Activated naive CD4-positive, alpha-beta T cell treated with anti-CD3 and anti-CD28 coated beads, Interleukin-2, amount 10 ng/mL, durations not matched to agents 7 days and 5 days (primary cell): ENCODE measurements at regions not wholly inside any gene's neighbourhood (a gene's known extent, or its start where the extent isn't known, plus 50 kb on each side); places are given as distances from the start of the nearest gene placed in this dataset.
A peak's percentile ranks its signal among the peaks of the same experiment; 100 is the strongest.

Experiments
- CTCF ChIA-PET: fragments of 350-600 bp; sonication (Branson Sonifier 250); formaldehyde crosslinking; loops from one replicate; lab custom pipeline; 2021; ENCODE audit warnings: antibody characterized with exemption; lab: Charles Lee
- DNase-seq: peaks from one replicate; pipeline ENCODE4 v3.0.0-alpha.2; 2020
- H3K27ac Mint-ChIP-seq: one replicate; pipeline ENCODE4 v1.8.0; 2021; ENCODE audit warnings: mild to moderate bottlenecking, moderate library complexity, mixed read lengths
- H3K27me3 Mint-ChIP-seq: one replicate; pipeline ENCODE4 v1.8.0; 2021; ENCODE audit warnings: mild to moderate bottlenecking, mixed read lengths
- H3K36me3 Mint-ChIP-seq: one replicate; pipeline ENCODE4 v1.8.0; 2021; ENCODE audit warnings: mixed read lengths
- H3K4me1 Mint-ChIP-seq: one replicate; pipeline ENCODE4 v1.8.0; 2021; ENCODE audit warnings: mixed read lengths
- H3K4me3 Mint-ChIP-seq: one replicate; pipeline ENCODE4 v1.8.0; 2021; ENCODE audit warnings: mild to moderate bottlenecking, moderate library complexity, mixed read lengths
- H3K9me3 Mint-ChIP-seq: one replicate; pipeline ENCODE4 v1.8.0; 2021; ENCODE audit warnings: mixed read lengths

GRCh38 chr2:239570216-239570925, 169.6 kb upstream of the HDAC4 start:
- DNase-seq = no peak
- Mint-ChIP-seq H3K4me3 (no peak overlapping the region), H3K4me1 (no peaks in the 10 kb centered on the region), H3K27ac (peak overlapping the region; percentile 24), H3K36me3 (no peaks in the 10 kb centered on the region), H3K27me3 (peaks cover 14% of the 10 kb centered on the region), H3K9me3 (no peaks in the 10 kb centered on the region)
- CTCF ChIA-PET = no interaction called here

GRCh38 chr2:239569401-239570090, 168.7 kb upstream of the HDAC4 start:
- CTCF ChIA-PET = no interaction called here
- DNase-seq = no peak
- Mint-ChIP-seq H3K27me3 (peaks cover 11% of the 10 kb centered on the region), H3K9me3 (no peaks in the 10 kb centered on the region), H3K4me3 (no peak overlapping the region), H3K4me1 (no peaks in the 10 kb centered on the region), H3K36me3 (no peaks in the 10 kb centered on the region), H3K27ac (no peak overlapping the region)

- H3K4me3 Mint-ChIP-seq = no peak overlapping the region
- CTCF ChIA-PET = no interaction called here
- no peaks in the 10 kb centered on the region for H3K36me3 Mint-ChIP-seq
- no peaks in the 10 kb centered on the region for H3K4me1 Mint-ChIP-seq
- H3K27me3 Mint-ChIP-seq = peaks cover 17% of the 10 kb centered on the region
- no peak overlapping the region for H3K27ac Mint-ChIP-seq
- DNase-seq = no peak
- H3K9me3 Mint-ChIP-seq = no peaks in the 10 kb centered on the region
These were observed 167.8 kb upstream of the HDAC4 start for GRCh38 chr2:239568601-239569000.

GRCh38 chr2:239567786-239568185, 167.0 kb upstream of the HDAC4 start:
- H3K27ac Mint-ChIP-seq = no peak overlapping the region
- CTCF ChIA-PET = no interaction called here
- H3K4me3 Mint-ChIP-seq = no peak overlapping the region

GRCh38 chr2:239566995-239567568, 166.3 kb upstream of the HDAC4 start:
- H3K9me3 Mint-ChIP-seq = no peaks in the 10 kb centered on the region
- no peak overlapping the region for H3K4me3 Mint-ChIP-seq
- no peaks in the 10 kb centered on the region for H3K4me1 Mint-ChIP-seq
- CTCF ChIA-PET = interaction anchor here (0.8 kb wide), 1 partner anchor 9 kb away, joined by 3 read pairs; no protein-coding TSS in a partner anchor
- no peak overlapping the region for H3K27ac Mint-ChIP-seq
- H3K27me3 Mint-ChIP-seq = peaks cover 17% of the 10 kb centered on the region
- no peaks in the 10 kb centered on the region for H3K36me3 Mint-ChIP-seq
- no peak for DNase-seq

More at GRCh38 chr2:239567786-239568185, 167.0 kb upstream of the HDAC4 start:
- H3K4me1 Mint-ChIP-seq = no peaks in the 10 kb centered on the region
- no peak for DNase-seq
- no peaks in the 10 kb centered on the region for H3K9me3 Mint-ChIP-seq
- H3K27me3 Mint-ChIP-seq = peaks cover 21% of the 10 kb centered on the region
- H3K36me3 Mint-ChIP-seq = no peaks in the 10 kb centered on the region

- CTCF ChIA-PET = interaction anchor here (0.8 kb wide), 1 partner anchor 9 kb away, joined by 3 read pairs; no protein-coding TSS in a partner anchor
- no peaks in the 10 kb centered on the region for H3K36me3 Mint-ChIP-seq
- peaks cover 17% of the 10 kb centered on the region for H3K27me3 Mint-ChIP-seq
These were observed 165.6 kb upstream of the HDAC4 start for GRCh38 chr2:239566162-239566994.

GRCh38 chr2:239564587-239564986, 163.8 kb upstream of the HDAC4 start:
- H3K27me3 Mint-ChIP-seq = peaks cover 12% of the 10 kb centered on the region
- DNase-seq = no peak
- H3K27ac Mint-ChIP-seq = no peak overlapping the region
- no peaks in the 10 kb centered on the region for H3K4me1 Mint-ChIP-seq
- no peaks in the 10 kb centered on the region for H3K9me3 Mint-ChIP-seq
- H3K36me3 Mint-ChIP-seq = no peaks in the 10 kb centered on the region
- CTCF ChIA-PET = interaction anchor here (0.7 kb wide), 1 partner anchor 419 kb away, joined by 3 read pairs; no protein-coding TSS in a partner anchor
- H3K4me3 Mint-ChIP-seq = no peak overlapping the region

More at GRCh38 chr2:239566162-239566994, 165.6 kb upstream of the HDAC4 start:
- no peak for DNase-seq
- Mint-ChIP-seq H3K9me3 (no peaks in the 10 kb centered on the region), H3K4me3 (no peak overlapping the region), H3K27ac (no peak overlapping the region), H3K4me1 (no peaks in the 10 kb centered on the region)

- Mint-ChIP-seq H3K36me3 (no peaks in the 10 kb centered on the region), H3K4me3 (no peak overlapping the region), H3K4me1 (no peaks in the 10 kb centered on the region), H3K27ac (no peak overlapping the region), H3K27me3 (peaks cover 21% of the 10 kb centered on the region), H3K9me3 (no peaks in the 10 kb centered on the region)
- CTCF ChIA-PET = no interaction called here
- DNase-seq = no peak
These were observed 162.7 kb upstream of the HDAC4 start for GRCh38 chr2:239563561-239563960.

GRCh38 chr2:239561446-239562001, 160.7 kb upstream of the HDAC4 start:
- H3K4me1 Mint-ChIP-seq = no peaks in the 10 kb centered on the region
- peaks cover 27% of the 10 kb centered on the region for H3K27me3 Mint-ChIP-seq
- H3K27ac Mint-ChIP-seq = no peak overlapping the region
- no peaks in the 10 kb centered on the region for H3K36me3 Mint-ChIP-seq
- no peaks in the 10 kb centered on the region for H3K9me3 Mint-ChIP-seq
- DNase-seq = no peak
- H3K4me3 Mint-ChIP-seq = no peak overlapping the region
- CTCF ChIA-PET = no interaction called here

GRCh38 chr2:239559417-239560261, 158.8 kb upstream of the HDAC4 start:
- CTCF ChIA-PET = no interaction called here
- Mint-ChIP-seq H3K27ac (no peak overlapping the region), H3K36me3 (no peaks in the 10 kb centered on the region)

GRCh38 chr2:239558661-239559060, 157.8 kb upstream of the HDAC4 start:
- DNase-seq = no peak
- Mint-ChIP-seq H3K4me3 (no peak overlapping the region), H3K36me3 (no peaks in the 10 kb centered on the region), H3K4me1 (peaks cover under 1% of the 10 kb centered on the region), H3K27ac (no peak overlapping the region), H3K9me3 (no peaks in the 10 kb centered on the region), H3K27me3 (peaks cover 33% of the 10 kb centered on the region)
- CTCF ChIA-PET = no interaction called here

More at GRCh38 chr2:239559417-239560261, 158.8 kb upstream of the HDAC4 start:
- H3K27me3 Mint-ChIP-seq = peaks cover 34% of the 10 kb centered on the region
- no peaks in the 10 kb centered on the region for H3K4me1 Mint-ChIP-seq
- no peak overlapping the region for H3K4me3 Mint-ChIP-seq
- DNase-seq = peak; percentile 9
- no peaks in the 10 kb centered on the region for H3K9me3 Mint-ChIP-seq

- Mint-ChIP-seq H3K27me3 (peaks cover 40% of the 10 kb centered on the region), H3K4me1 (peaks cover 11% of the 10 kb centered on the region), H3K36me3 (no peaks in the 10 kb centered on the region), H3K9me3 (no peaks in the 10 kb centered on the region), H3K4me3 (no peak overlapping the region), H3K27ac (no peak overlapping the region)
- no peak for DNase-seq
- CTCF ChIA-PET = interaction anchor here (0.9 kb wide), 1 partner anchor 10 kb away, joined by 3 read pairs; no protein-coding TSS in a partner anchor
These were observed 156.7 kb upstream of the HDAC4 start for GRCh38 chr2:239557516-239557915.

- H3K36me3 Mint-ChIP-seq = no peaks in the 10 kb centered on the region
- peaks cover 11% of the 10 kb centered on the region for H3K4me1 Mint-ChIP-seq
- peak; percentile 3 for DNase-seq
- H3K4me3 Mint-ChIP-seq = no peak overlapping the region
- peaks cover 41% of the 10 kb centered on the region for H3K27me3 Mint-ChIP-seq
- H3K9me3 Mint-ChIP-seq = no peaks in the 10 kb centered on the region
- CTCF ChIA-PET = no interaction called here
- H3K27ac Mint-ChIP-seq = no peak overlapping the region
These were observed 154.7 kb upstream of the HDAC4 start for GRCh38 chr2:239555571-239555905.
